Umbilical cord (tissue), 1 donor: ENCODE measurements at regions not wholly inside any gene's neighbourhood (a gene's known extent, or its start where the extent isn't known, plus 50 kb on each side); places are given as distances from the start of the nearest gene placed in this dataset.
"Not testable (repeated sequence)": the region's sequence is repeated elsewhere in the genome, so short reads cannot be mapped to it uniquely, and the experiment has no call there.

Experiments used
- DNase-seq: peaks from one replicate; pipeline ENCODE4 v3.0.0-alpha.2; 2015; ENCODE audit warnings: low spot score

DNA sequence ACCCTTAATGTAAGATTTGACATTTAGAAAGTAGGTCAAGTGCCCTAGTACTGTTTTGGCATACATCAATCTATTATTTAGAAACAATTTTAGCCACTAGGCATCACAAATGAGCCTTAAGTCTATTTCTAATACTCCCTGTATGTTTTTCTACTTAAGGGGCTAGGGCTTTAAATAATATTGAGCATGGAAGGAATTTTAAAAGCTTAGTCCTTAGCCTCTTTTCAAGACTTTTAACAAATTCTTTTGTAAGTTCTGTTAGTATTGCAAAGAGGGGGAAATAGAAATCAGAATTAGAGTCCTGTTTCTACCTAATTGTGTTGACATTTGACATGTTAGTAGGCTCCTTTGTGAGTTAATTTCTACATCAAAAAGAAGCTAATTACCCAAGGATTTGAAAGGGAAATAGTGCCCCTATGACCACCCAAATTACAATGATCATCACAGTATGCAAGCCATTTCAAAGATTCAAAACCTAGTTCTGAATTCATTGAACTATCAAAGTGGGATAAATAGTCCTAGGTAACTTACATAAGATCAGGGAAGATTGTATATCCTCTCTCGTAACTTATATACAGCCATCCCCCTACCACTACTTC lies 647.8 kb upstream of the ACO1 start:
- peak; percentile 14 for DNase-seq

DNA sequence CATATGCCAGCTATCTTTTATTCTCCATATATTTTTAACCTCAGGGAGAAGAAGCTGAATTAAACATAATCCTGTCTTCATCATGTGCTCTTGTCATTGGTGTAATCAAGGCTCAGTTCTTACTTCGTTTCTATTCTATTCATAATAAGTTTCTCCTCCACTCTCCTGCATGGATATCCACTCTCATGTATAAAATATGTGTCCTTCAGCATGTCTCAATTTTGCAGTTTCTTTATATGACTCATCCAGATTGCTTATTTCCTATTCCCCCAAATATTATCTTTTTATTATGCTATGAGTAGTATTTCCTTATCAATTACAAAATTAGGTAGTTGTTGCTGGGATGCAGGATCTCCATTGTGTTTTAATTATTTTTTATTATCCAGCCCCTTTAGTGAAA lies 643.7 kb upstream of the ACO1 start:
- no peak for DNase-seq

DNA sequence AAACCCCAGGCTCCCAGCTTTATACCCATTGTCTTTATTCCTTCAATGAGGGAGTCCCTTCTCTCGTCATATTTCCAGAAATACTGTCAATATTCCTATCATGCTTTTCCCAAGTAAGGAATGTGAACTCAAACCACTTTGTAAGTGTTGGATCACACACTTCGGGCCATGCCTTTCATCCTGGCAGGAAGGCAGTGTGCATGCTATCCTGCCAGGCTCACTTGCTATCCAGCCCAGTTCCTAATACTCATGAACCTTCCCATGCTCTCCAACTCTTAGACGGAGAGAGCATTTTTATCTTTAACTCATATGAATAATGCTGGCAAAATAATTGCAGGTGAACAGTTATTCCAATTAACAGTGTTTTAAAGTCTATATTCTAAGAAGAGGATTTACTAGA lies 639.9 kb upstream of the ACO1 start:
- DNase-seq, result no peak

GRCh38 chr9:31745468-31745867 lies 639.0 kb upstream of the ACO1 start:
- DNase-seq, result peak; percentile 27

- no peak for DNase-seq
Measured at GRCh38 chr9:31745886-31746285, 638.6 kb upstream of the ACO1 start.

DNA sequence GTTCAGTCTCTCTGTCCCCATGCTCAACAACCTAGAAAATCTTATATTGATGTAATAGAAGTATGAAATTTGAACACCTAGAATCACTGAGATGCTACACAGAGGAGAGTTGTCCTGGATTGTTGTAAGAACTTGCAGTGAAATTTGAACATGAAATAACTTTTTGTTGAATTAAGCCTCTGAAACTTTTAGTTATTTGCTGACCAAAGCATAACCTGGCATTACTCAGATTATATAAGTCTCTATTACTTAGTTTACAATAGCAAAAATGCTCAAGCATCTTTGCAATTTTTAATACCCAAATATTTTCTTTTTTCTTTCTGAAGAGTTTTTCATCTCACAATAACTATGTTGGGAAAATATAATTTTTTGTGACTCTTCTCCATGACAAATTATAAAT lies 630.7 kb upstream of the ACO1 start:
- no peak for DNase-seq

DNA sequence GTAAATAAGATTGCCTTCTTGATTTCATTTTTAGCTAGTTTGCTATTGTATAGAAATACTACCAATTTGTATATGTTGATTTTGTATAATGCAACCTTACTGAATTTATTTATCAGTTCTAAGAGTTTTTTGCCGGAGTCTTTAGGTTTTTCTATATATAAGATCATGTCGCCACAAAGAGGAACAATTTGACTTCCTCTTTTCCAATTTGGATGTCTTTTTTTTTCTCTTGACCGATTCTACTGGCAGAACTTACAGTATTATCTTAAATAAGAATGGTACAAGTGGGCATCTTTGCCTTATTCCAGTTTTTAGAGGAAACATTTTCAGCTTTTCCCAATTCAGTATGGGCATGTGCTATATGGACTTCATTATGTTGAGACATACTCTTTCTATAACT lies 624.7 kb upstream of the ACO1 start:
- no peak for DNase-seq

DNA sequence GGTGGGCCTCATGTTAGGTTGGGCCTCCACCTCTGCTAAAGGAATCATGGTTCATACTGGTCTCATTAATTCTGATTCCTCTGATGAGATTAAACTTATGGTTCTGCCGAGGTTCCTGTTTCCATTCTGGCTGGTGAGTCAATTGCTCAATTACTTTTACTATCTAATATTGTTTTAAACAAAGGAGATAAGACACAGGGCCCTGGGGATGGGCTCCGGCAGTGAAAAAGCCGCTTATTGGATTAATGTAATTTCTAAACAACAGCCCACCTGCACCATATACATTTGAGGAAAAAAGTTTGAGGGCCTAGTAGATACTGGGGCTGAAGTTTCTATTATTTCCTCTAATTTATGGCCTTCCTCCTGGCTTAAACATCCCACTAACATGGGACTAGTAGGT lies 610.4 kb upstream of the ACO1 start:
- DNase-seq, result not testable (repeated sequence)

DNA sequence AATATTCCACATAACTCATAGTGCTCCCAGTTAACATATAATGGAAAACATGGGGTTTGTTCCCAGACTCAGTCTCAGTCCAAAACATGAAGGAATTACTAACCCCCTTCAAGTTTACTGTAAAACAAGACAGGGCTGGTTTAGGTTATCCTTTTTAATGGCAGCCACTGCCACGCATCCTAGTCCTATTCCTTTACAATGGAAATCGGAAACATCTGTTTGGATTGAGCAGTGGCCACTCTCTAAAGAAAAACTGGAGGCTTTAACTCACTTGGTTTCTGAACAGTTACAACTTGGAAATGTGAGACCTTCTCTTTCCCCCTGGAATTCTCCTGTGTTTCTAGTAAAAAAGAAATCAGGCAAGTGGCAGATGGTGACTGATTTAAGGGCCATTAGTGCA lies 609.9 kb upstream of the ACO1 start:
- no peak for DNase-seq

GRCh38 chr9:31776471-31776870 lies 608.0 kb upstream of the ACO1 start:
- DNase-seq, result peak; percentile 12

DNA sequence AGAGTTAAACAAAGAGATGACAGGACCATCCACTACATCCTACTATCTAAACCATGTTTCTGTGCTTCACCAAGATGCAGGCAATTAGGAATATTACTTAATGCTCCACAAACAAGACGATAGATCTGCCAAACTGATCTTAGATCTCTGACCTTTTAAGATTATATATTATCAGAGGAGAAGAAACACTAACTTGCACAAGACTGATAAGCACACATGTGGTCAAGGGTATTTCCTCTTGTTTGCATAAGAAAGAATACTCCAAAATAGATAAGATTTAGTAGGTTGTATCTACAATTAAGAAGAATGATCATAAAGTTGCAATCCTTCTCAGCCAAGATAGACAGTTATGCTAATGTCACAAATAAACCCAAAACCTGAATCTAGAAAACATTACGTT lies 601.0 kb upstream of the ACO1 start:
- no peak for DNase-seq

DNA sequence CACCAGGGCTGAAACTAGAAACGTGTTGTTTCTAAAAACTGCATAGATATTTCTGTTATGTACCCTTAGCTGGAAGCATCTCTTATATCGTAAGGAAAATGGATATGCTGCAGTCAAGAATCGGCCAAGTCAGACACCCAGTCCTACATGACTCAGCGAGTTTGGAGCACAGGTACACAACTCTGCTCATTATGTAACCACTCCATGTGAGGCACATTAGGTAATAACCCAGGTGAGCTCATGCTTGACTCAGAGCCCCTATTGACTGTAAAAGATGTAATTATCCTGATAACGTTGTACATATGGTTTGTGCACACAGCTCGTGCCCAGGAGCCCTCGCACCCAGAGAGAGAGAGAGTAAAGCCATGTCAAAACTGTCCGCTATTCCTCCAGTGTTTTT lies 593.7 kb upstream of the ACO1 start:
- no peak for DNase-seq

DNA sequence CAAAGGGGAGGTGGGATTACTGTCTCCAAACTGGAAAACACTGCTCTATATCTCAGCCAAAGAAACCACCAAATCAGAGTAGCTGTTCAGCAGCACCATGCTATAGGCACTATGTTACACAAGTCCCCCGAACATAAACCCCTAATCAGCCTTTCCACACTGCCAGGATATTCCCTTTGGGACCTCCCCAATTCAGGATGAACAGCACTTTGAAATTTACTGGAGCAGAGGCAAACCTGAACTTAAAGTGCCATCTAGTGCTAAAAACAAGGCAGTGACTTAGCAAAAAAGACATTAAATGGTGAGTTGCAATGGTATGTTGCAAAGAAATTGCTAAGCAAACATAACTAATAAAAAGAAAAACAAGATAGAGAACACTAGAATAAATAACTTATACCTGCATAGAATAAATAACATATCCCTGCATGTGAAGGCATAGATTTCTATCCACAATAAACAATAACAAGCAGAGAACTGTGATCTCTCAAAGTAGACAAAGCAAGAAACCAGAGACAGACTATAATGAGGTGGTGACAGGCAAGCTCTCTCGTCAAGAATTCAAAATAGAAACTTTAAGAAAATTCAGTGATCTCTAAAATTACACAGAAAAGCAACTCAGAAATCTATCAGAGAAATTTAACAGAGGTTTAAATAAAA lies 584.4 kb upstream of the ACO1 start:
- DNase-seq, result peak; percentile 7

GRCh38 chr9:31807574-31808256 lies 576.7 kb upstream of the ACO1 start:
- DNase-seq, result no peak

DNA sequence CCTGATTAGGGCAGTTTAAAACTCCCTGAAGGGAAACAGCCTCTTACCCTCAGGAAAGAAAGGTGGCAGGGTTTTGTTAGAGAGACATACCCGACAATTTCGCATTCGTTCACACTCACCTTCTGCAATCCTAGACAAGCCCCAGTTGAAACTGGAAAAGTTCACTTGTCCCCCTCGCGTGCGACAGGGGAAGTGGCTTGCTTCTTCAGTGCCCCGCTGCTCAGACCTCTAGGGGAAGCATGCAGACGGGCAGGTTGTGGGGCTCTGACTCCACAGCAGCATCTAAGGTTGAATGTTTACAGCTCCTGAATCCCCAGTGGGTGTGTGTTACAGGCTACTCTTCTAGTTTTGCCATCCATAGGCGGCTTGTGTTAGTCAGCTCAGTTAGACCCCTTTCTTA lies 575.7 kb upstream of the ACO1 start:
- DNase-seq, result no peak

GRCh38 chr9:31820426-31820825 lies 564.0 kb upstream of the ACO1 start:
- no peak for DNase-seq

DNA sequence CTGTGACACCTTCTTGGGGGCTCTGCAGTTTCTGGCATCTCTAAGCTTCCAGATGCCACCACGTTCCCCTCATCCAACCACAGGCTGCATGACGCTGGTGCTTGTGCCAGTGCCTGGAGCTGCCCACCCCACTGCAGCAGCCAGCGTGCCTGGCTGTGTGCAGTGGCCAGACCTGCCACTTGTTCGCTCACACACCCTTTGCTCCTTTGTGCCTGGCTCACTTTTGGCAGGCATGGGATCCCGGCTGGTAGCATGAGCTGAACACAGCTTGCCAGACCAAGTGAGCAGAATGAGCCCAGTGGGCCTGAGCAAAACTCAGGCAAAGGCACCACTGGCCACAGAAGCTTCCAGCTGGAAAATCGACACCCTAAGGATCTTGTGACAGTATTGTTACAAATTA lies 562.9 kb upstream of the ACO1 start:
- DNase-seq, result no peak

DNA sequence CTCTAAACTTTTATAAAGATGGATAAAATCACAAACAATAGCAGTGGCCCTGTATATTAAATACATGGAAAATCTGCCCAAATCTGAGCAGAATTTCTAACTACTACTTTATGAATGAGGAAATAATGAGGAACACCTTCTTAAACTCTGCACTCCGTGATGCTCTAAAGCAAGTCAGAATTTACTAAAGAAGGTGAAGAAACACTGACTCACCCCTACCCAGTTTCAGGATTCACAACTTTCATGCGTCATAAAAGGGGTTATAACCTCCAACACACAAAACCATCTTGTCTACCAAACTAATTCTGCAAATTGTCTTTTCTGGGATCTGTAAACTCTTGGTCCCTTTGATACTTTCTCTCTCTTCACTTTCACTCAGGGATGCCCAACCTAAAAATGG lies 561.1 kb upstream of the ACO1 start:
- no peak for DNase-seq

DNA sequence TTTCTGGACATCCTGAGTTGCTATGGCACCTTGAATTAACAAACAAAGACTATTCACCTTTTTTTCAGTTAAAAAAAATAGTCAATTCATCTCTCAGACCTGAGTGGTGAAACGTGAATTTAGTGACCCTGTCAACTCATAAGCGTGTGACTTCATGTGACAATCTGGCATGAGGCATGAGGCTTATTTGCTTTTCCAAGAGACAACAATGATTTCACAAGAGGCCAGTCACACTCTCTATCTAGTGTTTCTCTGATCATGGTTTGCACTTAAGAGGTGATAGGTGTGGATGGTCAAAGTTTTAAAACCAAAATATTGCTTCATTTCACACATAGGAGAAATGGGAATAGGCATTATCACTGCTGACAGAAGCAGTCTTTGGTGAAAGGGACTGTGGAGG lies 559.6 kb upstream of the ACO1 start:
- DNase-seq, result no peak

DNA sequence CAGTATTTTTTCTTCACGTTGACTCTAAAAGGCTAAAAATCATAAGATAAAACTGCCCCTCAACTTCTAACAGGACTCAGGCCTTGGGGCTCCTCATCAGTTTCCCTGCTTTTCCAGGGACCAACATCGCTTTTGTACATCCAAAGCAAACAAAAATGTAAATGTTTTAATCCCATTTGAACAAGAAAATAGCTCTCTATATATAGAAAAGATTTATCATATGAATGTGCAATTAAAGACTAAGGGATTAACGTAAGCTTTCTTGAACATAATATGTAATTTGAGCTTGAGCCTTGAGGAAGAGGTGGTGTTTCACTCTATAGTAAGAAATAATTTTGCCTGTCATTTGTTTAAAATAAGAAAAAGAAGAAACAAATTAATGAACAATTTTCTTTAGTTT lies 547.2 kb upstream of the ACO1 start:
- no peak for DNase-seq

DNA sequence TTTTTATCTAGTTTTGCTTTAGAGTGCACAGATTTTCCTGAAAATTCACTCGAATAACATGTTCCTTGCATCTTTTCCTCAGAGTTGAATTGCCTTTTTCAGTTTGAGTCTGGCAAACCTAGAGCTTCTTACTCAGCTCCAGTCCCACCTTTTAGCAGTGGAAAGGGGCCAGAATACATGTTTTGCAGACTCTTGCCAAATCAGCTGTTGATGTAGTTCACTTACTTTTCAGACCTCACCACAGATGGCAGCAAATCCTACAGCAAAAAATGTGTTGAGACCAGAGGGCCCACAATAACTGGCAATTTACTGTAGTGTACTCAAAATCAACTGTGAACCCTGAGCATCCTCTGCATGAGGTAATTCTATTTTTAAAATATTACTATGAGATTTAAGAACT lies 545.2 kb upstream of the ACO1 start:
- DNase-seq, result peak; percentile 81

- DNase-seq, result no peak
Measured at GRCh38 chr9:31840702-31841101, 543.7 kb upstream of the ACO1 start.

DNA sequence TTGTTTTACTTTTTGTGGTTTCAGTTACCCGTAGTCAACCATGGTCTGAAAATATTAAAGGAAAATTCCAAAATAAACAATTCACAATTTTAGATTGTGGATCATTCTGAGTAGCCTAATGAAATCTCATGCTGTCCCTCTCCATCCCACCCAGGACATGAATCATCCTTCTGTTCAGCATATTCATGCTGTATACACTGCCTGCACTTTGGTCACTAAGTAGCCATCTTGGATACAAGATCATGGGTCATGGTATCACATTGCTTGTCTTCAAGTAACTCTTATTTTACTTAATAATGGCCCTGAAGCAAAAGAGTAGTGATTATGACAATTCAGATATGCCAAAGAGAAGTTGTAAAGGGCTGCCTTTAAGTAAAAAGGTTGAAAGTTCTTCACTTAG lies 536.5 kb upstream of the ACO1 start:
- DNase-seq, result no peak
